Upper lobe of left lung (tissue), 4 donors: ENCODE measurements at regions not wholly inside any gene's neighbourhood (a gene's known extent, or its start where the extent isn't known, plus 50 kb on each side); places are given as distances from the start of the nearest gene placed in this dataset.

Source experiments
- CTCF ChIP-seq, 6 experiments: fragments of 450-650 bp in 4 of 6; fragments of 200-600 bp in 2 of 6; sonication (generic) in 2 of 6; IDR thresholded peaks; one replicate each; pipeline ENCODE4 v1.5.1; 2016 to 2019; ENCODE audit warnings: antibody characterized with exemption in 6 of 6
- POLR2A ChIP-seq, 4 donors: fragments of 450-650 bp; IDR thresholded peaks; one replicate each; pipeline ENCODE4 v1.5.1; 2016 to 2017; ENCODE audit warnings: antibody characterized with exemption in 4 of 4, mild to moderate bottlenecking in 2 of 4

GRCh38 chr14:86530457-86530856, 1000.5 kb downstream of the FLRT2 start:
- TF ChIP-seq CTCF (IDR thresholded peaks at IDR 0.05) (no peak), POLR2A (IDR thresholded peaks at IDR 0.05) (no peak)
